ENCODE measurements at regions not wholly inside any gene's neighbourhood (a gene's known extent, or its start where the extent isn't known, plus 50 kb on each side); places are given as distances from the start of the nearest gene placed in this dataset.

DNA sequence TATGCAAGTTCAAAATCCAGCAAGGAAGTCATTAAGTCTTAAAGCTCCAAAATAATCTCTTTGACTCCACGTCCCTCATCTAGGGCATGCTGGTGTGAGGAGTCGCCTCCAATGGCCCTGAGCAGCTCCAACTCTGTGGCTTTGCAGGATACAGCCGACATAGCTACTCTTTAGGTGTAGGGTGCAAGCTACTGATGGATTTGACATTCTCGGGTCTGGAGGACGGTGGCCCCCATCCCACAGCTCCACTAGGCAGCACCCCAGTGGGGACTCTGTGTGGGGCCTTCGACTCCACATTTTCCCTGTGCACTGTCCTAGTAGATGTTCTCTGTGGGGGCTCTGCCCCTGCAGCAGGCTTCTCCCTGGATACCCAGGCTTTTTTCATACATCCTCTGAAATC lies 333.2 kb upstream of the FGF13 start:
- no peak for FAIRE-seq
- no peak overlapping the region for H3K4me2 ChIP-seq (ENCODE audit: low read depth, low read length)
- no peak overlapping the region for H3K4me3 ChIP-seq (replicated peaks in 1 of 3; ENCODE audit: insufficient read depth in 1 of 3, low read depth in 2 of 3, low read length in 3 of 3)
- H3K4me1 ChIP-seq (ENCODE audit: insufficient read depth, low read length): no peaks in the 10 kb centered on the region
- 10% methylated on average over 4 of the region's 6 CpGs for WGBS (ENCODE audit: low lambda C conversion rate)
- POLR2A ChIA-PET: no interaction called here
- intact Hi-C loops (cut with micrococcal nuclease; ENCODE audit: unreplicated experiment) (no loop called here), in situ Hi-C loops (cut with HindIII; ENCODE audit: extremely low pct_ligation_motif_present, low pct_unique_long_range_greater_than_20kb) (no loop called here)
- H3K27ac ChIP-seq (ENCODE audit: extremely low read length, insufficient read depth, low read length): no peak overlapping the region
- BruUV-seq (replicated peaks): no TSS peak
- CTCF ChIA-PET (ENCODE audit: low intra/inter-chr PET ratio, low total read pairs): no interaction called here
- H3K9ac ChIP-seq (ENCODE audit: insufficient read depth, low read depth, low read length): no peak overlapping the region
- no peaks in the 10 kb centered on the region for H3K36me3 ChIP-seq (replicated peaks in 1 of 2; ENCODE audit: control insufficient read depth in 1 of 2, insufficient read depth in 2 of 2, low read length in 2 of 2)
- H3K79me2 ChIP-seq (ENCODE audit: insufficient read depth, low read length): no peaks in the 10 kb centered on the region
- no peak for ATAC-seq
- no peak for DNase-seq (ENCODE audit: low spot score)
- H2AFZ ChIP-seq (ENCODE audit: low read length): no peak overlapping the region
- H4K20me1 ChIP-seq (ENCODE audit: insufficient read depth, low read length): no peaks in the 10 kb centered on the region
- no peaks in the 10 kb centered on the region; the same call in 1 of the 2 replicates for H3K9me3 ChIP-seq (ENCODE audit: low read length)
- H3K27me3 ChIP-seq (ENCODE audit: control insufficient read depth in 1 of 2, insufficient read depth in 2 of 2, low read length in 2 of 2): no peaks in the 10 kb centered on the region
- TF ChIP-seq, protein P1, sequence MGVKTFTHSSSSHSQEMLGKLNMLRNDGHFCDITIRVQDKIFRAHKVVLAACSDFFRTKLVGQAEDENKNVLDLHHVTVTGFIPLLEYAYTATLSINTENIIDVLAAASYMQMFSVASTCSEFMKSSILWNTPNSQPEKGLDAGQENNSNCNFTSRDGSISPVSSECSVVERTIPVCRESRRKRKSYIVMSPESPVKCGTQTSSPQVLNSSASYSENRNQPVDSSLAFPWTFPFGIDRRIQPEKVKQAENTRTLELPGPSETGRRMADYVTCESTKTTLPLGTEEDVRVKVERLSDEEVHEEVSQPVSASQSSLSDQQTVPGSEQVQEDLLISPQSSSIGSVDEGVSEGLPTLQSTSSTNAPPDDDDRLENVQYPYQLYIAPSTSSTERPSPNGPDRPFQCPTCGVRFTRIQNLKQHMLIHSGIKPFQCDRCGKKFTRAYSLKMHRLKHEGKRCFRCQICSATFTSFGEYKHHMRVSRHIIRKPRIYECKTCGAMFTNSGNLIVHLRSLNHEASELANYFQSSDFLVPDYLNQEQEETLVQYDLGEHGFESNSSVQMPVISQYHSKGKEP (CRISPR knock-in tag; IDR thresholded peaks at IDR 0.05): no peak
- TF ChIP-seq HOXA9 (CRISPR knock-in tag; IDR thresholded peaks at IDR 0.05; ENCODE audit: borderline replicate concordance) (no peak), ZNF850 (CRISPR knock-in tag; conservative IDR thresholded peaks at IDR 0.05) (no peak), AHR (CRISPR knock-in tag; IDR thresholded peaks at IDR 0.05) (no peak), CHD4 (IDR thresholded peaks at IDR 0.05; ENCODE audit: borderline replicate concordance, low read length) (no peak), RORA (CRISPR knock-in tag; IDR thresholded peaks at IDR 0.05) (no peak), PAWR (CRISPR knock-in tag; IDR thresholded peaks at IDR 0.05; ENCODE audit: borderline replicate concordance) (no peak), ZNF260 (CRISPR knock-in tag; IDR thresholded peaks at IDR 0.05; ENCODE audit: borderline replicate concordance, low read depth) (no peak), ZEB1 (IDR thresholded peaks at IDR 0.05; ENCODE audit: insufficient replicate concordance, low read depth) (no peak), FOXM1 (CRISPR knock-in tag; IDR thresholded peaks at IDR 0.05) (no peak)
- TF ChIP-seq, protein P2, sequence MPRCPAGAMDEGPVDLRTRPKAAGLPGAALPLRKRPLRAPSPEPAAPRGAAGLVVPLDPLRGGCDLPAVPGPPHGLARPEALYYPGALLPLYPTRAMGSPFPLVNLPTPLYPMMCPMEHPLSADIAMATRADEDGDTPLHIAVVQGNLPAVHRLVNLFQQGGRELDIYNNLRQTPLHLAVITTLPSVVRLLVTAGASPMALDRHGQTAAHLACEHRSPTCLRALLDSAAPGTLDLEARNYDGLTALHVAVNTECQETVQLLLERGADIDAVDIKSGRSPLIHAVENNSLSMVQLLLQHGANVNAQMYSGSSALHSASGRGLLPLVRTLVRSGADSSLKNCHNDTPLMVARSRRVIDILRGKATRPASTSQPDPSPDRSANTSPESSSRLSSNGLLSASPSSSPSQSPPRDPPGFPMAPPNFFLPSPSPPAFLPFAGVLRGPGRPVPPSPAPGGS (CRISPR knock-in tag; IDR thresholded peaks at IDR 0.05): no peak
- TF ChIP-seq, protein P3, sequence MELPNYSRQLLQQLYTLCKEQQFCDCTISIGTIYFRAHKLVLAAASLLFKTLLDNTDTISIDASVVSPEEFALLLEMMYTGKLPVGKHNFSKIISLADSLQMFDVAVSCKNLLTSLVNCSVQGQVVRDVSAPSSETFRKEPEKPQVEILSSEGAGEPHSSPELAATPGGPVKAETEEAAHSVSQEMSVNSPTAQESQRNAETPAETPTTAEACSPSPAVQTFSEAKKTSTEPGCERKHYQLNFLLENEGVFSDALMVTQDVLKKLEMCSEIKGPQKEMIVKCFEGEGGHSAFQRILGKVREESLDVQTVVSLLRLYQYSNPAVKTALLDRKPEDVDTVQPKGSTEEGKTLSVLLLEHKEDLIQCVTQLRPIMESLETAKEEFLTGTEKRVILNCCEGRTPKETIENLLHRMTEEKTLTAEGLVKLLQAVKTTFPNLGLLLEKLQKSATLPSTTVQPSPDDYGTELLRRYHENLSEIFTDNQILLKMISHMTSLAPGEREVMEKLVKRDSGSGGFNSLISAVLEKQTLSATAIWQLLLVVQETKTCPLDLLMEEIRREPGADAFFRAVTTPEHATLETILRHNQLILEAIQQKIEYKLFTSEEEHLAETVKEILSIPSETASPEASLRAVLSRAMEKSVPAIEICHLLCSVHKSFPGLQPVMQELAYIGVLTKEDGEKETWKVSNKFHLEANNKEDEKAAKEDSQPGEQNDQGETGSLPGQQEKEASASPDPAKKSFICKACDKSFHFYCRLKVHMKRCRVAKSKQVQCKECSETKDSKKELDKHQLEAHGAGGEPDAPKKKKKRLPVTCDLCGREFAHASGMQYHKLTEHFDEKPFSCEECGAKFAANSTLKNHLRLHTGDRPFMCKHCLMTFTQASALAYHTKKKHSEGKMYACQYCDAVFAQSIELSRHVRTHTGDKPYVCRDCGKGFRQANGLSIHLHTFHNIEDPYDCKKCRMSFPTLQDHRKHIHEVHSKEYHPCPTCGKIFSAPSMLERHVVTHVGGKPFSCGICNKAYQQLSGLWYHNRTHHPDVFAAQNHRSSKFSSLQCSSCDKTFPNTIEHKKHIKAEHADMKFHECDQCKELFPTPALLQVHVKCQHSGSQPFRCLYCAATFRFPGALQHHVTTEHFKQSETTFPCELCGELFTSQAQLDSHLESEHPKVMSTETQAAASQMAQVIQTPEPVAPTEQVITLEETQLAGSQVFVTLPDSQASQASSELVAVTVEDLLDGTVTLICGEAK (IDR thresholded peaks at IDR 0.05): no peak
- TF ChIP-seq, protein P3 (CRISPR knock-in tag; IDR thresholded peaks at IDR 0.05): no peak
- TF ChIP-seq, protein P4, sequence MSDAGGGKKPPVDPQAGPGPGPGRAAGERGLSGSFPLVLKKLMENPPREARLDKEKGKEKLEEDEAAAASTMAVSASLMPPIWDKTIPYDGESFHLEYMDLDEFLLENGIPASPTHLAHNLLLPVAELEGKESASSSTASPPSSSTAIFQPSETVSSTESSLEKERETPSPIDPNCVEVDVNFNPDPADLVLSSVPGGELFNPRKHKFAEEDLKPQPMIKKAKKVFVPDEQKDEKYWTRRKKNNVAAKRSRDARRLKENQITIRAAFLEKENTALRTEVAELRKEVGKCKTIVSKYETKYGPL (CRISPR knock-in tag; IDR thresholded peaks at IDR 0.05): no peak

All from HepG2 (cell line).